Large intestine (tissue), 3 donors: ENCODE measurements at regions not wholly inside any gene's neighbourhood (a gene's known extent, or its start where the extent isn't known, plus 50 kb on each side); places are given as distances from the start of the nearest gene placed in this dataset.
"Not testable (repeated sequence)": the region's sequence is repeated elsewhere in the genome, so short reads cannot be mapped to it uniquely, and the experiment has no call there.

ENCODE experiments used
- DNase-seq, 2 donors: peaks; one replicate each; pipeline versions ENCODE4 v3.0.0 to v3.0.0-alpha.2; 2013
- H3K27ac ChIP-seq: one replicate; pipeline ENCODE4 v1.5.1; 2013; ENCODE audit warnings: low read length
- H3K27me3 ChIP-seq: 2 replicates; pipeline ENCODE4 v1.6.1; 2013; ENCODE audit warnings: low read length; ENCODE audit not compliant: control insufficient read depth, insufficient read depth
- H3K36me3 ChIP-seq: 2 replicates; pipeline ENCODE4 v1.6.1; 2013; ENCODE audit warnings: low read length; ENCODE audit not compliant: control insufficient read depth, insufficient read depth
- H3K4me1 ChIP-seq: one replicate; pipeline ENCODE4 v1.6.1; 2013; ENCODE audit warnings: low read length; ENCODE audit not compliant: control insufficient read depth, insufficient read depth
- H3K4me3 ChIP-seq: one replicate; pipeline ENCODE4 v1.5.1; 2013; ENCODE audit warnings: low read length
- H3K9me3 ChIP-seq: one replicate; pipeline ENCODE4 v1.6.1; 2013; ENCODE audit warnings: mild to moderate bottlenecking, low read depth, low read length, moderate library complexity; ENCODE audit not compliant: control insufficient read depth
- WGBS: methylation state at CpG from one replicate; pipeline ENCODE4 v1.1.5; 2013; ENCODE audit warnings: low lambda C conversion rate; ENCODE audit not compliant: insufficient coverage; 5-methylcytosine and 5-hydroxymethylcytosine counted together

DNA sequence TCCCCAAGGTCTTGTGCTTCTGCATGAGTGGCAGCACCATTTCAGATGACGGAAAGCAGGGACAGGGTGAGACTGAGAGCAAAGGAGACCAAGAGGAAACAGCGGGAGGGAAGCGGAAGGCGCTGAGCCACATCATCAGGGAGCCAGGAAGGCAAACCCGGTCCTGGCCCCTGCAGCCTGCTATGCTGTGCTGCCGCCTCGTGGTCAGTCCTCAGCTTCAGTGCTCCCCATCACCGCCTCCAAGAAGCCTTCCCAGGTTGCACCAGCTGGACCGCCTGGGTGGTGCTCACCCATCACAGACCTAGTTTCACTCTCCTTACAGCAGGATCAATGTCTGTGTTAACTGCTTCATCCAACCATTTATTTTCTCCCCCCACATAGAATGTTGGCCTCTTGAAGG is 73.0 kb upstream of the PHF21B start:
- Histone ChIP-seq H3K9me3 (no peaks in the 10 kb centered on the region), H3K36me3 (no peaks in the 10 kb centered on the region), H3K4me3 (no peak overlapping the region), H3K27me3 (peaks cover 24% of the 10 kb centered on the region), H3K27ac (no peak overlapping the region), H3K4me1 (no peaks in the 10 kb centered on the region)
- no CpG with 5 or more reads among the region's 9 CpGs for WGBS
- DNase-seq, result no peak

DNA sequence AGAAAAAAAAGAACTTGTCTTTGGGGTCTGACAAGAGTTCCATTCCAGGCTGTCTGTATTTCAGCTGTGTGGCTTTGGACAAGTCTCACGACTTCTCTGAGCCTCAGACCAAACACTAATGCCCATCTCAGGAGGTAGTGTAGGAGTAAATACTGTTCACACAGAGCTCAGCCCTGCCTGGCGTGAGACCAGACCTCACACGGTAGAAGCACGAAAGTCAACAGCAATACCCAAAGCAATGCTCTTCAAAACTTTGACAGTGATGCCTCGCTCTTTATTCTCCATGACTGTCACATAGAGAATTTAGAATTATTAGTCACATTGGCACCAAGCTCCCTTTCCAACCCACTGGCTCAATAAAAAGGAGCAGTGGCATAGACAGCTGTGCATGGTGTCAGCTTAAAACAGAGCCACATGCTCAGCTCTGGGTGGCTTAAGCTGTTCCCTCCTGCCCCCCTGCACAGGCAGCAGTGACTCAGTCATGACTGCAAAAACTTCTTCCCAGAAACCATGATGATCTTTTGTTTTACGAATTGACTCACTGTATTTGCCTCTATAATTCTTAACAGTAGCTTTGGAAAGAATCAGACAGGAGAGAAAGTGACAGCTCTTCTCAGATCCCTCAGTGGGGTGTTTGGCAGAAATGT is 74.0 kb upstream of the PHF21B start:
- no CpG with 5 or more reads among the region's 6 CpGs for WGBS
- H3K36me3 ChIP-seq, result no peaks in the 10 kb centered on the region
- no peaks in the 10 kb centered on the region for H3K4me1 ChIP-seq
- H3K9me3 ChIP-seq, result no peaks in the 10 kb centered on the region
- no peak overlapping the region for H3K27ac ChIP-seq
- H3K27me3 ChIP-seq, result peaks cover 17% of the 10 kb centered on the region
- DNase-seq, result no peak
- H3K4me3 ChIP-seq, result no peak overlapping the region

DNA sequence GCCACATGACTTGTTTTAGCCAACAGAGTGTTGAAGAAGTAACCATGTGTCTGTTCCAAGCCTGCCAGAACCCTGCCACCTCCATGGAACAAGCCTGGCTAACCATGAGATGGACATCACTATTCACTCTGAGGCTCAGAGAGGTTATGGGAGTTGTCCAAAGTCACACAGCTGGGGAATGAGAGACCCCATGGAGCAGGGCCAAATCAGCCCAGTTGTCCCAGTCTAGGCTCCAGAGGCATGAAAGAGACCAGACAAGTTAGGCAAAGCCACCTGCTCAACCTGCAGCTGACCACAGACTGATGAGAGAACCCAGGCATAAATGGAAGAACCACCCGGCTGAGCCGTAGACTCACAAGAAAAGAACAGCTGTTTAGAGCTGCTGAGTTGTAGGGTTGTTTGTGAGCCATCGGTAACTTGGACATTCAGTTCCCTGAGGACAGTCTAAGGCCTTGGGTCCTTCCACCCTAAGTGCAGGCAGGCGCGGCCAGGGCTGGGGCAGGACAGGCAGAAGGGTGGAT is 74.7 kb upstream of the PHF21B start:
- no CpG with 5 or more reads among the region's 5 CpGs for WGBS
- H3K27ac ChIP-seq, result no peak overlapping the region
- H3K27me3 ChIP-seq, result peaks cover 17% of the 10 kb centered on the region
- no peaks in the 10 kb centered on the region for H3K9me3 ChIP-seq
- H3K36me3 ChIP-seq, result no peaks in the 10 kb centered on the region
- no peak overlapping the region for H3K4me3 ChIP-seq
- no peaks in the 10 kb centered on the region for H3K4me1 ChIP-seq
- DNase-seq, result no peak

DNA sequence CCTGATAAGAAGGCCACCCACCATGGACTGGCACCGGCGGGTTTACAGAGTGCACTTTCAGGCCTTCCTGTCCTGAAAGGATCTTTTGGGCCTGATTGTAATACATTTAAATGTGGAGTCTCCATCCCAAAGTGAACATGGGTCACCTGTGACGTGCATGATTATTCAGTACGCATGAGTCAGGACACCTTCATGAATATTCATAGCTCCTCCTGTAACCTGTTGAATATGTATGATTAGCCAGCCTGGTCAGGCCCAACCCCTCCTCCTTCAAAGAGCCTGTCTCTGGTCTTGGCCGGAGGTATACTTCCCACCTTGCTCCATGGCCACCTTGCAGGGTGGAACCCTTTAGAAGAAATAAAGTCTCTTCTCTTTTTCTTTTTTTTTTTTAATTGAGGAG is 75.9 kb upstream of the NUP50 start:
- H3K36me3 ChIP-seq, result no peaks in the 10 kb centered on the region
- no CpG with 5 or more reads among the region's 5 CpGs for WGBS
- H3K4me1 ChIP-seq, result peaks cover 3% of the 10 kb centered on the region
- DNase-seq, result no peak
- peaks cover 18% of the 10 kb centered on the region for H3K27me3 ChIP-seq
- no peak overlapping the region for H3K27ac ChIP-seq
- H3K9me3 ChIP-seq, result no peaks in the 10 kb centered on the region
- H3K4me3 ChIP-seq, result no peak overlapping the region

DNA sequence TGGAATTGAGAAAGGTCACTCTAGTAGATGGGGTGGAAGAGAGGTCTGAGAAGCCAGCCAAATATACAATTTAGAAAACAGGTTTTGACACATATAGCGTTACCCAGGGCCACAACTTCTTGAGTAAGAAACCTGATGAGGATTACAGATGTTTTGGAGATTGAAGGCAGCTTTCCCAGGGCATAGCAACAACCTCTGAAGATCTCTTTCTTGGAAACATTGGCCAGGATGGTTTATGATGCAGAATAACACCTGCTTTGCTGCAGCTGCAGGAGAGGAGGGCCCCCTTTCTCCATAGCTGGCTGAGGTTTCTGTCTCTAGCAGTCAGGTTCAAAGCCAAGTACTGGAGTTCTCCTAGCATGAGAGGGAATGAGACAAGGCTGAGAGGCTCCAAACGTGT is 75.1 kb upstream of the NUP50 start:
- H3K9me3 ChIP-seq, result no peaks in the 10 kb centered on the region
- no peaks in the 10 kb centered on the region for H3K36me3 ChIP-seq
- no CpG with 5 or more reads among the region's 2 CpGs for WGBS
- no peak overlapping the region for H3K27ac ChIP-seq
- no peak for DNase-seq
- peaks cover 14% of the 10 kb centered on the region for H3K27me3 ChIP-seq
- H3K4me1 ChIP-seq, result peaks cover 3% of the 10 kb centered on the region
- H3K4me3 ChIP-seq, result no peak overlapping the region

DNA sequence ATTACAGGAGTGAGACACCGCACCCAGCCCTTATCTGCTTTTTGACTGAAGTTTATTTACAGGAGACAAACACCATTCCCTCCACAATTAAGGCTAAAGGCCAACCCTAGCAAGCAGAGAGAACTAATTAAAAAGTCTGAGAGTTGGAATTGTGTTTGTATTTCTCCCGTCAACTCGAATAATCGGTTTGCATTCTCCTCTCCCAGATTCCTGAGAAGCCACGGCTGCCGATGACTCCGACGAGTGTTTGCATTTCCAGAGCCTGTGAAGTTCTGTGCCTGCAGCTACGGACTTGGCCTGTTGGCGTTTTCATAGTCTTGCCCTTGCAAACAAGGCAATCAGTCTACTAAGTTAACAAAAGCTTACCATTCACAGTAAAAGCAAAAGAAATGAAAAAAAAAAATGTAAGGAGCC is 73.2 kb upstream of the NUP50 start:
- WGBS, result no CpG with 5 or more reads among the region's 10 CpGs
- no peaks in the 10 kb centered on the region for H3K36me3 ChIP-seq
- H3K9me3 ChIP-seq, result no peaks in the 10 kb centered on the region
- peaks cover 3% of the 10 kb centered on the region for H3K4me1 ChIP-seq
- H3K27me3 ChIP-seq, result peaks cover 9% of the 10 kb centered on the region
- DNase-seq, result peak in 1 of 2 donors; percentile 16
- H3K4me3 ChIP-seq, result no peak overlapping the region
- H3K27ac ChIP-seq, result no peak overlapping the region

DNA sequence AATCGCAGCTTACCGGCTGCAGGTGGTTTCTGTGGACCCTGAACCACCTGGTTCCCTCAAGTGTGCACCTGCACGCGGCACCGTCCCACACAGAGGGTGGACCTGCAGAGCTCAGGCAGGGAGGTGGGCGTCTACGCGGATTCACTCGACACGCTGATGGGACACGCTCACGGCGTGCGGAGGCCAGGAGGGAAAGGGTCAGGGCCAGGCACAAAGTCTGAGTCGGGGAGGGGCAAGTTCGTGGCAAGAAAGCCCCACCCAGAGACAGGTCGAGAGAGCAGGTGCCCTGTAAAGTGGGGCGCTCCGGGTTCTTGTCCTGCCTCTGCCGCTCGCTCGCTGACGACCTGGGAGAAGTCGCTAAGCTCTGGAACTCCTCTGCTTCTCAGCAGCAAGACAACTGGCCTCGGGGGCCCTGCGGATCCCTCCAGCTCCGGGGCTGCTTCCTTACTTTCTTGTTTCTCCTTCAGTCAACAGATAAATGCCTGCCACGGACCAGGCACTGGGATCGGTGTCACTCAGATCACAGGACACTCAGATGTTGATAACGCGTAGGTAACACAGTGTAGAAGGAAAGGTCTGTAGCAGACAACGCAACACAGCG is 72.4 kb upstream of the NUP50 start:
- WGBS, result 60% methylated on average over 1 of the region's 33 CpGs
- Histone ChIP-seq H3K27ac (no peak overlapping the region), H3K27me3 (peaks cover 14% of the 10 kb centered on the region), H3K4me3 (no peak overlapping the region), H3K4me1 (peaks cover 3% of the 10 kb centered on the region), H3K36me3 (no peaks in the 10 kb centered on the region), H3K9me3 (no peaks in the 10 kb centered on the region)
- DNase-seq, result peak; percentile 27 to 64

DNA sequence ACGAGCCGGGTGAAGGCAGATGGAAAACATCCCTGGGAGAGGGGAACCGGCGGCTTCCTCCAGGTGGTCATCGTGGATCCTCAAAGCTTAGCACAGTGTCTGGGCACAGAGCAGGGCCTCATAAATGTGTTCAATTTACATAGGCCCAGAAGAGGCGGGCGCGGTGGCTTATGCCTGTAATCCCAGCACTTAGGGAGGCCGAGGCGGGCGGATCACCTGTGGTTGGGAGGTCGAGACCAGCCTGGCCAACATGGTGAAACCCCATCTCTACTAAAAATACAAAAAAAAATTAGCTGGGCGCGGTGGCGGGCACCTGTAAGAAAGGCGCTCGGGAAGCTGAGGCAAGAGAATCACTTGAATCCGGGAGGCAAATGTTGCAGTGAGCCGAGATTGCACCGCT is 71.8 kb upstream of the NUP50 start:
- not testable (repeated sequence) for H3K4me3 ChIP-seq, H3K27ac ChIP-seq, H3K4me1 ChIP-seq, H3K36me3 ChIP-seq, H3K9me3 ChIP-seq, DNase-seq
- peaks cover 14% of the 10 kb centered on the region for H3K27me3 ChIP-seq
- WGBS, result 72% methylated on average over 2 of the region's 20 CpGs

DNA sequence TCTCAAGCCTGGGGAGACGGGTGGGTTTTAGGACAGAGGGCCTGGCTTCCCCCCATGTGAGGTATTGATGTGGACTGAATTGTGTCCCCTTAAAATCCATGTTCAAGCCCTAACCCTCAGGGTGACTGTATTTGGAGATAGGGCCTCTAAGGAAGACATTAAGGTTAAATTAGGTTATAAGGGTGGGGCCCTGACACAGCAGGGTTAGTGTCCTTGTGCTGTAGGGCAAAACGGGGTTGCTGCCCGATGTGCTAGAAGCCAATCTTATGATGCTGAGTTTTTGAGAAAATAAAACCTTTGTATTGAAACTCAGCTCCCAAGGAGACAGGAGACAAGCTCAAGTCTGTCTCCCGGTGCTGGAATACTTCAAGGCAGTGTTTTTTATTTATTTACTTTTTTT is 71.1 kb upstream of the NUP50 start:
- Histone ChIP-seq H3K4me1 (peaks cover 3% of the 10 kb centered on the region), H3K27me3 (peaks cover 14% of the 10 kb centered on the region), H3K27ac (no peak overlapping the region), H3K36me3 (no peaks in the 10 kb centered on the region), H3K9me3 (no peaks in the 10 kb centered on the region), H3K4me3 (no peak overlapping the region)
- no peak for DNase-seq
- no CpG with 5 or more reads among the region's 4 CpGs for WGBS

DNA sequence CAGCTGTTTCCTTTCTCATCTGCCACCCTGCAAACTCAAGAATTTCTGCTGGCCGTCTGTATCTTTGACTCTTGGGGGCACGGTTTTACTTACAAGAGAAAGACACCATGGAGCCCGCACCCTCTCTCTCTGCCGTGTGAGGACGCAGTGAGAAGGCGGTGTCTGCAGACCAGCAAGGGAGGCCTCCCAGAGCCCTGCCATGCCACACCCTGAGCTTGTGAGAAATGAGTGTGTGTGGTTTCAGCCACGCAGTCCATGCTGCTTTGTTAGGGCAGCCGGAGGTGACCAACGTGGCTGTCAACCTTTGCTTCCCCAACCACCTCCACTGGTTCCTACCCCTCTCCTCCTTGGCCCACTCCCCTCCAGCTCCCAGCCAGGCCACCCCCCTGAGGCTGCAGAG is 70.1 kb upstream of the NUP50 start:
- no CpG with 5 or more reads among the region's 9 CpGs for WGBS
- H3K27ac ChIP-seq, result no peak overlapping the region
- H3K4me1 ChIP-seq, result peaks cover 3% of the 10 kb centered on the region
- no peak overlapping the region for H3K4me3 ChIP-seq
- H3K27me3 ChIP-seq, result peaks cover 14% of the 10 kb centered on the region
- no peaks in the 10 kb centered on the region for H3K9me3 ChIP-seq
- no peaks in the 10 kb centered on the region for H3K36me3 ChIP-seq
- DNase-seq, result no peak
